B cell (primary cell): ENCODE measurements at regions not wholly inside any gene's neighbourhood (a gene's known extent, or its start where the extent isn't known, plus 50 kb on each side); places are given as distances from the start of the nearest gene placed in this dataset.

Experiments used
- EZH2 ChIP-seq: IDR thresholded peaks from 2 replicates; pipeline ENCODE4 v1.6.1; 2012; ENCODE audit warnings: borderline replicate concordance, low read depth, mild to moderate bottlenecking, moderate library complexity, low read length; ENCODE audit not compliant: insufficient read depth, poor library complexity, severe bottlenecking
- TF ChIP-seq, protein P1 (sequence below): fragments of 200-600 bp; IDR thresholded peaks from one replicate; pipeline ENCODE4 v1.8.0; 2022; ENCODE audit warnings: antibody characterized with exemption, mild to moderate bottlenecking

- TF ChIP-seq, protein P1, sequence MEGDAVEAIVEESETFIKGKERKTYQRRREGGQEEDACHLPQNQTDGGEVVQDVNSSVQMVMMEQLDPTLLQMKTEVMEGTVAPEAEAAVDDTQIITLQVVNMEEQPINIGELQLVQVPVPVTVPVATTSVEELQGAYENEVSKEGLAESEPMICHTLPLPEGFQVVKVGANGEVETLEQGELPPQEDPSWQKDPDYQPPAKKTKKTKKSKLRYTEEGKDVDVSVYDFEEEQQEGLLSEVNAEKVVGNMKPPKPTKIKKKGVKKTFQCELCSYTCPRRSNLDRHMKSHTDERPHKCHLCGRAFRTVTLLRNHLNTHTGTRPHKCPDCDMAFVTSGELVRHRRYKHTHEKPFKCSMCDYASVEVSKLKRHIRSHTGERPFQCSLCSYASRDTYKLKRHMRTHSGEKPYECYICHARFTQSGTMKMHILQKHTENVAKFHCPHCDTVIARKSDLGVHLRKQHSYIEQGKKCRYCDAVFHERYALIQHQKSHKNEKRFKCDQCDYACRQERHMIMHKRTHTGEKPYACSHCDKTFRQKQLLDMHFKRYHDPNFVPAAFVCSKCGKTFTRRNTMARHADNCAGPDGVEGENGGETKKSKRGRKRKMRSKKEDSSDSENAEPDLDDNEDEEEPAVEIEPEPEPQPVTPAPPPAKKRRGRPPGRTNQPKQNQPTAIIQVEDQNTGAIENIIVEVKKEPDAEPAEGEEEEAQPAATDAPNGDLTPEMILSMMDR, result no peak
- no peak for TF ChIP-seq EZH2
These were observed 52.6 kb upstream of the PDHA1 start for GRCh38 chrX:19291086-19291485.
